NCI-H2227 (cell line): ENCODE measurements at regions not wholly inside any gene's neighbourhood (a gene's known extent, or its start where the extent isn't known, plus 50 kb on each side); places are given as distances from the start of the nearest gene placed in this dataset.

Experiments
- DNase-seq: peaks from one replicate; lab custom pipeline; 2025; ENCODE audit not compliant: unreplicated experiment; lab: John Stamatoyannopoulos, UW

GRCh38 chr4:41388080-41388479 is 131.4 kb downstream of the UCHL1 start:
- no peak for DNase-seq

- no peak for DNase-seq
Measured at GRCh38 chr4:41389356-41389755, 132.6 kb downstream of the UCHL1 start.

GRCh38 chr4:41390661-41391060 is 133.9 kb downstream of the UCHL1 start:
- DNase-seq, result no peak

- DNase-seq, result no peak
Measured at GRCh38 chr4:41391271-41391670, 134.5 kb downstream of the UCHL1 start.

GRCh38 chr4:41394481-41394894 is 137.8 kb downstream of the UCHL1 start:
- no peak for DNase-seq

- DNase-seq, result no peak
Measured at GRCh38 chr4:41396214-41396613, 139.5 kb downstream of the UCHL1 start.

- DNase-seq, result no peak
Measured at GRCh38 chr4:41396869-41397268, 140.1 kb downstream of the UCHL1 start.

GRCh38 chr4:41399231-41399630 is 138.7 kb upstream of the LIMCH1 start:
- DNase-seq, result no peak

- DNase-seq, result no peak
Measured at GRCh38 chr4:41400296-41400695, 137.7 kb upstream of the LIMCH1 start.

GRCh38 chr4:41405464-41406112 is 132.4 kb upstream of the LIMCH1 start:
- no peak for DNase-seq

- DNase-seq, result no peak
Measured at GRCh38 chr4:41406113-41406516, 131.8 kb upstream of the LIMCH1 start.

GRCh38 chr4:41408150-41408549 is 129.8 kb upstream of the LIMCH1 start:
- DNase-seq, result no peak

- DNase-seq, result no peak
Measured at GRCh38 chr4:41408859-41409593, 128.9 kb upstream of the LIMCH1 start.

- no peak for DNase-seq
Measured at GRCh38 chr4:41409594-41409895, 128.4 kb upstream of the LIMCH1 start.

- no peak for DNase-seq
Measured at GRCh38 chr4:41410049-41410448, 127.9 kb upstream of the LIMCH1 start.

GRCh38 chr4:41413670-41414411 is 124.1 kb upstream of the LIMCH1 start:
- DNase-seq, result no peak

GRCh38 chr4:41414412-41414779 is 123.6 kb upstream of the LIMCH1 start:
- DNase-seq, result no peak

GRCh38 chr4:41418444-41418843 is 119.5 kb upstream of the LIMCH1 start:
- no peak for DNase-seq

GRCh38 chr4:41420541-41420940 is 117.4 kb upstream of the LIMCH1 start:
- DNase-seq, result no peak

- DNase-seq, result no peak
Measured at GRCh38 chr4:41423117-41423516, 114.8 kb upstream of the LIMCH1 start.

GRCh38 chr4:41424522-41424921 is 113.4 kb upstream of the LIMCH1 start:
- DNase-seq, result no peak

GRCh38 chr4:41425650-41426049 is 112.3 kb upstream of the LIMCH1 start:
- DNase-seq, result no peak
